ENCODE measurements at regions not wholly inside any gene's neighbourhood (a gene's known extent, or its start where the extent isn't known, plus 50 kb on each side); places are given as distances from the start of the nearest gene placed in this dataset.

GRCh38 chr5:122584411-122585300, 190.2 kb upstream of the SNX2 start:
- DNase-seq (ENCODE audit: low spot score) = no peak
- H3K27ac ChIP-seq = no peak overlapping the region
- no peaks in the 10 kb centered on the region for H3K36me3 ChIP-seq
- TF ChIP-seq CTCF (IDR thresholded peaks at IDR 0.05) = no peak
- no peaks in the 10 kb centered on the region for H3K27me3 ChIP-seq
- no peak overlapping the region for H3K4me3 ChIP-seq
- H3K4me1 ChIP-seq = no peaks in the 10 kb centered on the region
- no peaks in the 10 kb centered on the region for H3K9me3 ChIP-seq

GRCh38 chr5:122585371-122585770, 189.5 kb upstream of the SNX2 start:
- Histone ChIP-seq H3K36me3 (no peaks in the 10 kb centered on the region), H3K9me3 (no peaks in the 10 kb centered on the region), H3K27me3 (no peaks in the 10 kb centered on the region), H3K27ac (no peak overlapping the region), H3K4me1 (no peaks in the 10 kb centered on the region), H3K4me3 (no peak overlapping the region)
- no peak for DNase-seq (ENCODE audit: low spot score)
- no peak for TF ChIP-seq CTCF (IDR thresholded peaks at IDR 0.05)

GRCh38 chr5:122586351-122586750, 188.5 kb upstream of the SNX2 start:
- H3K9me3 ChIP-seq = no peaks in the 10 kb centered on the region
- no peak overlapping the region for H3K27ac ChIP-seq
- no peak for TF ChIP-seq CTCF (IDR thresholded peaks at IDR 0.05)
- DNase-seq (ENCODE audit: low spot score) = no peak
- no peaks in the 10 kb centered on the region for H3K4me1 ChIP-seq
- H3K4me3 ChIP-seq = no peak overlapping the region
- H3K36me3 ChIP-seq = no peaks in the 10 kb centered on the region
- H3K27me3 ChIP-seq = no peaks in the 10 kb centered on the region

- H3K4me1 ChIP-seq = no peaks in the 10 kb centered on the region
- H3K27ac ChIP-seq = no peak overlapping the region
- no peak for TF ChIP-seq CTCF (IDR thresholded peaks at IDR 0.05)
- no peaks in the 10 kb centered on the region for H3K27me3 ChIP-seq
- H3K4me3 ChIP-seq = no peak overlapping the region
- H3K36me3 ChIP-seq = no peaks in the 10 kb centered on the region
- no peak for DNase-seq (ENCODE audit: low spot score)
- H3K9me3 ChIP-seq = no peaks in the 10 kb centered on the region
Observed at GRCh38 chr5:122591828-122592227, 183.1 kb upstream of the SNX2 start.

- no peak overlapping the region for H3K4me3 ChIP-seq
- no peaks in the 10 kb centered on the region for H3K36me3 ChIP-seq
- no peak for DNase-seq (ENCODE audit: low spot score)
- TF ChIP-seq CTCF (IDR thresholded peaks at IDR 0.05) = no peak
- no peaks in the 10 kb centered on the region for H3K9me3 ChIP-seq
- H3K27me3 ChIP-seq = no peaks in the 10 kb centered on the region
- H3K4me1 ChIP-seq = no peaks in the 10 kb centered on the region
- no peak overlapping the region for H3K27ac ChIP-seq
Observed at GRCh38 chr5:122599000-122599399, 175.9 kb upstream of the SNX2 start.

GRCh38 chr5:122600924-122601323, 174.0 kb upstream of the SNX2 start:
- H3K27me3 ChIP-seq = no peaks in the 10 kb centered on the region
- no peak overlapping the region for H3K4me3 ChIP-seq
- no peak for DNase-seq (ENCODE audit: low spot score)
- TF ChIP-seq CTCF (IDR thresholded peaks at IDR 0.05) = no peak
- no peaks in the 10 kb centered on the region for H3K4me1 ChIP-seq
- H3K27ac ChIP-seq = no peak overlapping the region
- no peaks in the 10 kb centered on the region for H3K36me3 ChIP-seq
- H3K9me3 ChIP-seq = no peaks in the 10 kb centered on the region

All from right atrium auricular region (tissue), 2 donors.